Right lobe of liver (tissue), 4 donors: ENCODE measurements at regions not wholly inside any gene's neighbourhood (a gene's known extent, or its start where the extent isn't known, plus 50 kb on each side); places are given as distances from the start of the nearest gene placed in this dataset.

Experiments
- CTCF ChIP-seq, 4 donors: fragments of 200-600 bp in 3 of 4; fragments of 450-650 bp in 1 of 4; IDR thresholded peaks; one replicate each; pipeline versions ENCODE4 v1.5.1 to v1.8.0; 2016 to 2022; ENCODE audit warnings: antibody characterized with exemption in 4 of 4, mild to moderate bottlenecking in 2 of 4
- POLR2A ChIP-seq: fragments of 450-650 bp; IDR thresholded peaks from one replicate; pipeline ENCODE4 v1.6.1; 2017; ENCODE audit warnings: antibody characterized with exemption, mild to moderate bottlenecking
- donor health status: DM: no; HTN: no; CAD: no.
- donor health status: DM: no; HTN: no; CAD: no.
- donor health status: DM: no; HTN: yes; CAD: no.

DNA sequence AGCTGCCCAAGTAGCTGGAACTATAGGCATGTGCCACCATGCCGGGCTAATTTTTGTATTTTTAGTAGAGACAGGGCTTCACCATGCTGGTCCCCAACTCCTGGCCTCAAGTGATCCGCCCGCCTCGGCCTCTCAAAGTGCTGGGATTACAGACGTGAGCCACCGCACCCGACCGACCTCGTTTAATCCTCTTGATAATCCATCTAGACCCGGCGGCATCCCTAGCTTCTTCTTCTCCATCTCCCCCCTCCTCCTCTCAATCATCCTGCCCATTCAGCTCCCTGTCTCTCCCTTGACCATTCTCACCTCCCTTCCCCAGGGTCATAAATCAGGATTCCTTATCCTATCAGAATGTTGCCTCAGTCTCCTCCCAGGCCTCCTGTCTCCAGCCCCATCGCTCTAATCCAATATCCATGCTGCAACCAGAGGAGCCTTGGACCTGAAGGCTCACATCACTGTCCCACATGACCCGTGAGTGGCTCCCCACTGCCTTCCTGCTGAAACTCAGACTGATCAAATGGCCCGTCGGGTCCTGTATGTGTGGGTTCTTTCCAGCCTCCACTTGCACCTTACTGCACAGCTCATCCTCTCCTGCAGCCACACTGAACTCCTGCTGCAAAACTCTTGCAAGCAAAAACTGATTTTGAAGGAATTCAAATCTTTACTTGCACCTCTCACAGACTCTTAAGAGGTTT is 74.1 kb upstream of the CDH5 start:
- no peak for TF ChIP-seq CTCF (IDR thresholded peaks at IDR 0.05)
- no peak for TF ChIP-seq POLR2A
